H1 (cell line): ENCODE measurements at regions not wholly inside any gene's neighbourhood (a gene's known extent, or its start where the extent isn't known, plus 50 kb on each side); places are given as distances from the start of the nearest gene placed in this dataset.

Experiments used
- CTCF ChIA-PET: fragments of 300-600 bp; sonication (Branson Sonifier 250); formaldehyde crosslinking; loops from one replicate; lab custom pipeline; 2021; ENCODE audit not compliant: partially characterized antibody; lab: Charles Lee
- POLR2A ChIA-PET: fragments of 300-600 bp; sonication (Branson Sonifier 250); formaldehyde crosslinking; loops from one replicate; lab custom pipeline; 2021; ENCODE audit warnings: inconsistent platforms; ENCODE audit not compliant: partially characterized antibody; lab: Charles Lee
- DNase-seq, 2 experiments: peaks; one replicate each; pipeline versions ENCODE4 v3.0.0 to v3.0.0-alpha.2; 2010 to 2022; ENCODE audit warnings: low spot score in 2 of 2, low read depth in 1 of 2, mixed read lengths in 1 of 2
- FAIRE-seq: peaks from 2 replicates; lab custom pipeline; 2011; peaks lifted over from hg19 to GRCh38; lab: Jason Lieb, UNC
- H2AFZ ChIP-seq: 2 replicates; pipeline ENCODE4 v1.8.1; 2012; ENCODE audit warnings: low read length, inconsistent platforms
- H2AK5ac ChIP-seq: 2 replicates; pipeline ENCODE4 v1.6.1; 2013; ENCODE audit warnings: low read depth, low read length
- H2BK120ac ChIP-seq: replicated peaks from 2 replicates; pipeline ENCODE3; 2013; ENCODE audit warnings: low read depth, low read length, inconsistent platforms
- H2BK12ac ChIP-seq: 2 replicates; pipeline ENCODE4 v1.6.1; 2013; ENCODE audit warnings: low read depth, low read length
- H2BK15ac ChIP-seq: 2 replicates; pipeline ENCODE4 v1.6.1; 2013; ENCODE audit warnings: low read length
- H2BK20ac ChIP-seq: 2 replicates; pipeline ENCODE4 v1.6.1; 2013; ENCODE audit warnings: low read length
- H2BK5ac ChIP-seq: 2 replicates; pipeline ENCODE4 v1.6.1; 2013; ENCODE audit warnings: low read depth, low read length
- H3K14ac ChIP-seq: 2 replicates; pipeline ENCODE4 v1.6.1; 2013; ENCODE audit warnings: inconsistent platforms; ENCODE audit not compliant: insufficient read length
- H3K18ac ChIP-seq: 2 replicates; pipeline ENCODE4 v1.6.1; 2013; ENCODE audit warnings: low read length; ENCODE audit errors: extremely low read depth
- H3K23ac ChIP-seq: 2 replicates; pipeline ENCODE4 v1.6.1; 2013; ENCODE audit warnings: inconsistent platforms; ENCODE audit not compliant: insufficient read length
- H3K23me2 ChIP-seq: 2 replicates; pipeline ENCODE4 v1.6.1; 2013; ENCODE audit warnings: low read depth, low read length
- H3K27ac ChIP-seq: 2 replicates; pipeline ENCODE4 v1.6.1; 2011; ENCODE audit warnings: low read depth, low read length, inconsistent platforms
- H3K27me3 ChIP-seq, 4 experiments: replicated peaks in 1 of 4; 1 replicate in 1 of 4; 2 replicates in 3 of 4; pipeline versions ENCODE4 v1.6.1 to v1.8.1; 2011 to 2013; ENCODE audit warnings: low read length in 3 of 4, mild to moderate bottlenecking in 3 of 4, inconsistent platforms in 2 of 4, mixed read lengths in 2 of 4, moderate library complexity in 1 of 4; ENCODE audit not compliant: control insufficient read depth in 3 of 4, insufficient read depth in 3 of 4; ENCODE audit errors: extremely low read depth in 1 of 4
- H3K36me3 ChIP-seq, 4 experiments: 2 replicates each; pipeline versions ENCODE4 v1.6.1 to v1.8.1; 2011 to 2013; ENCODE audit warnings: mild to moderate bottlenecking in 4 of 4, low read length in 3 of 4, moderate library complexity in 2 of 4, control low read depth in 1 of 4, inconsistent platforms in 1 of 4; ENCODE audit not compliant: insufficient read depth in 4 of 4, control insufficient read depth in 2 of 4
- H3K4ac ChIP-seq: replicated peaks from 2 replicates; pipeline ENCODE3; 2013; ENCODE audit warnings: low read length, low read depth, mixed read lengths, inconsistent platforms; ENCODE audit not compliant: insufficient read length
- H3K4me1 ChIP-seq, 4 experiments: replicated peaks in 1 of 4; 1 replicate in 1 of 4; 2 replicates in 3 of 4; pipeline versions ENCODE4 v1.6.1 to v1.8.1; 2011 to 2013; ENCODE audit warnings: low read length in 3 of 4, inconsistent platforms in 2 of 4, mixed read lengths in 1 of 4; ENCODE audit not compliant: insufficient read depth in 4 of 4, control insufficient read depth in 3 of 4
- H3K4me2 ChIP-seq, 2 experiments: 2 replicates each; pipeline versions ENCODE4 v1.6.1 to v1.8.1; 2011 to 2013; ENCODE audit warnings: low read depth in 2 of 2, low read length in 2 of 2, control low read depth in 1 of 2, inconsistent platforms in 1 of 2, mild to moderate bottlenecking in 1 of 2; ENCODE audit not compliant: insufficient read depth in 1 of 2
- H3K4me3 ChIP-seq, 4 experiments: fragments of 200-600, 300-600 bp in 1 of 4; sonication (generic), shearing (Covaris generic), sonication (Bioruptor Twin) in 1 of 4; 2 replicates each; pipeline versions ENCODE4 v1.5.1 to v1.8.1; 2011 to 2016; ENCODE audit warnings: low read length in 4 of 4, low read depth in 3 of 4, control low read depth in 2 of 4, inconsistent platforms in 2 of 4, mild to moderate bottlenecking in 2 of 4, mixed read lengths in 1 of 4, moderate library complexity in 1 of 4; ENCODE audit not compliant: insufficient read depth in 2 of 4; ENCODE audit errors: extremely low read depth in 1 of 4
- H3K56ac ChIP-seq: replicated peaks from 2 replicates; pipeline ENCODE3; 2013; ENCODE audit warnings: low read depth, mild to moderate bottlenecking, mixed read lengths, low read length, inconsistent platforms; ENCODE audit not compliant: insufficient read length
- H3K79me1 ChIP-seq: 2 replicates; pipeline ENCODE4 v1.6.1; 2013; ENCODE audit warnings: low read depth, low read length, control low read depth
- H3K79me2 ChIP-seq, 2 experiments: 2 replicates each; pipeline versions ENCODE4 v1.6.1 to v1.8.1; 2012 to 2013; ENCODE audit warnings: low read length in 2 of 2, mild to moderate bottlenecking in 2 of 2, inconsistent platforms in 1 of 2; ENCODE audit not compliant: insufficient read depth in 2 of 2, control insufficient read depth in 1 of 2
- H3K9ac ChIP-seq, 4 experiments: replicated peaks in 1 of 4; 1 replicate in 1 of 4; 2 replicates in 3 of 4; pipeline versions ENCODE4 v1.6.1 to v1.8.1; 2011 to 2013; ENCODE audit warnings: low read depth in 3 of 4, low read length in 3 of 4, control low read depth in 2 of 4, mild to moderate bottlenecking in 2 of 4, moderate library complexity in 2 of 4, inconsistent platforms in 1 of 4; ENCODE audit errors: extremely low read depth in 1 of 4
- H3K9me3 ChIP-seq, 2 experiments: 2 replicates each; pipeline versions ENCODE4 v1.6.1 to v1.8.1; 2012 to 2013; ENCODE audit warnings: mild to moderate bottlenecking in 2 of 2, moderate library complexity in 2 of 2, control low read depth in 1 of 2, inconsistent platforms in 1 of 2, low read depth in 1 of 2, low read length in 1 of 2, mixed read lengths in 1 of 2; ENCODE audit not compliant: insufficient read depth in 2 of 2
- H4K20me1 ChIP-seq, 2 experiments: replicated peaks in 1 of 2; 2 replicates each; pipeline versions ENCODE3 to v1.8.1; 2011 to 2013; ENCODE audit warnings: inconsistent platforms in 2 of 2, low read length in 2 of 2, mild to moderate bottlenecking in 1 of 2; ENCODE audit not compliant: insufficient read depth in 2 of 2, control insufficient read depth in 1 of 2
- H4K5ac ChIP-seq: 2 replicates; pipeline ENCODE4 v1.6.1; 2013; ENCODE audit warnings: low read length, low read depth, mixed read lengths, inconsistent platforms; ENCODE audit not compliant: insufficient read length
- H4K8ac ChIP-seq: 2 replicates; pipeline ENCODE4 v1.8.0; 2013; ENCODE audit warnings: mild to moderate bottlenecking, moderate library complexity, low read length, inconsistent platforms; ENCODE audit not compliant: insufficient read depth; ENCODE audit errors: extremely low read depth
- H4K91ac ChIP-seq: replicated peaks from 2 replicates; pipeline ENCODE3; 2013; ENCODE audit warnings: low read length, mixed read lengths, inconsistent platforms; ENCODE audit not compliant: insufficient read length
- CBX5 ChIP-seq: fragments of 300-800, 300-1000 bp; sonication (generic); IDR thresholded peaks from 2 replicates; pipeline ENCODE4 v1.7.1; 2016; ENCODE audit warnings: antibody characterized with exemption, low read length, low read depth
- HDAC2 ChIP-seq, 2 experiments: fragments of 300-600 bp in 1 of 2; sonication (generic) in 1 of 2; IDR thresholded peaks; 2 replicates each; pipeline ENCODE4 v1.6.1; 2011 to 2012; ENCODE audit warnings: low read depth in 2 of 2, low read length in 2 of 2, mild to moderate bottlenecking in 2 of 2, moderate library complexity in 2 of 2, borderline replicate concordance in 1 of 2, inconsistent platforms in 1 of 2
- JUN ChIP-seq: IDR thresholded peaks from 2 replicates; pipeline ENCODE4 v1.6.1; 2011; ENCODE audit warnings: low read depth, mild to moderate bottlenecking, improper control_type of control experiment, low read length
- JUND ChIP-seq: IDR thresholded peaks from 2 replicates; pipeline ENCODE4 v1.6.1; 2011; ENCODE audit warnings: mild to moderate bottlenecking, improper control_type of control experiment, low read length
- RXRA ChIP-seq: IDR thresholded peaks from 2 replicates; pipeline ENCODE4 v1.6.1; 2011; ENCODE audit warnings: low read depth, mild to moderate bottlenecking, low read length, moderate library complexity; ENCODE audit not compliant: insufficient read depth
- TAF1 ChIP-seq: IDR thresholded peaks from 2 replicates; pipeline ENCODE4 v1.6.1; 2011; ENCODE audit warnings: mild to moderate bottlenecking, low read depth, low read length
- USF2 ChIP-seq: IDR thresholded peaks from 2 replicates; pipeline ENCODE4 v1.6.1; 2011; ENCODE audit warnings: low read length, improper control_type of control experiment
- WGBS, 2 experiments: shearing (Covaris generic) in 1 of 2; methylation state at CpG; one replicate each; pipeline versions ENCODE4 v1.1.6 to v1.1.7; 2013 to 2015; ENCODE audit warnings: low lambda C conversion rate in 2 of 2, mixed read lengths in 2 of 2, inconsistent platforms in 1 of 2, low coverage in 1 of 2, missing lambda C conversion rate in 1 of 2; ENCODE audit not compliant: insufficient replicate concordance in 2 of 2, insufficient coverage in 1 of 2, insufficient read length in 1 of 2; ENCODE audit errors: extremely low coverage in 1 of 2, missing lambda C conversion rate in 1 of 2; 5-methylcytosine and 5-hydroxymethylcytosine counted together

GRCh38 chr1:94351481-94351880 lies 66.7 kb upstream of the ABCD3 start:
- no peak overlapping the region for H3K4me3 ChIP-seq
- H3K27ac ChIP-seq: no peak overlapping the region
- H2BK120ac ChIP-seq: no peak overlapping the region
- no peaks in the 10 kb centered on the region for H3K36me3 ChIP-seq
- no peaks in the 10 kb centered on the region for H3K23me2 ChIP-seq
- 96% methylated on average over 2 of the region's 2 CpGs; no CpG with 5 or more reads in 1 of the 2 experiments for WGBS, 2 experiments
- H4K5ac ChIP-seq: no peak overlapping the region
- no peak overlapping the region for H2BK15ac ChIP-seq
- H3K14ac ChIP-seq: no peak overlapping the region
- H3K4ac ChIP-seq: no peak overlapping the region
- H4K20me1 ChIP-seq: no peaks in the 10 kb centered on the region
- no peak overlapping the region for H3K56ac ChIP-seq
- no peak overlapping the region for H2AFZ ChIP-seq
- CTCF ChIA-PET: interaction anchor here (1.1 kb wide), 1 partner anchor 15 kb away, joined by 3 read pairs; no protein-coding TSS in a partner anchor
- H4K91ac ChIP-seq: no peak overlapping the region
- POLR2A ChIA-PET: no interaction called here
- H3K79me1 ChIP-seq: no peaks in the 10 kb centered on the region
- H3K79me2 ChIP-seq: no peaks in the 10 kb centered on the region
- no peak overlapping the region for H3K18ac ChIP-seq
- H2BK5ac ChIP-seq: no peak overlapping the region
- H3K4me2 ChIP-seq: no peak overlapping the region
- no peak for FAIRE-seq
- no peak overlapping the region for H3K9ac ChIP-seq
- no peak overlapping the region for H2BK12ac ChIP-seq
- H3K9me3 ChIP-seq: no peaks in the 10 kb centered on the region
- no peak overlapping the region for H3K23ac ChIP-seq
- H3K27me3 ChIP-seq: no peaks in the 10 kb centered on the region; a peak in 1 of 7 replicates
- H3K4me1 ChIP-seq: no peaks in the 10 kb centered on the region
- H2BK20ac ChIP-seq: no peak overlapping the region
- H4K8ac ChIP-seq: no peak overlapping the region
- no peak overlapping the region for H2AK5ac ChIP-seq
- no peak for DNase-seq
- no peak for TF ChIP-seq CBX5
- TF ChIP-seq JUND: no peak
- no peak for TF ChIP-seq JUN
- TF ChIP-seq RXRA: no peak
- no peak for TF ChIP-seq USF2
- no peak for TF ChIP-seq TAF1
- no peak for TF ChIP-seq HDAC2 (IDR thresholded peaks at IDR 0.05; ENCODE audit: borderline replicate concordance in 1 of 2, low read depth in 2 of 2, low read length in 2 of 2)
